ENCODE measurements at regions not wholly inside any gene's neighbourhood (a gene's known extent, or its start where the extent isn't known, plus 50 kb on each side); places are given as distances from the start of the nearest gene placed in this dataset.
"Not testable (repeated sequence)": the region's sequence is repeated elsewhere in the genome, so short reads cannot be mapped to it uniquely, and the experiment has no call there.

- Histone ChIP-seq H3K9me3 (ENCODE audit: control insufficient read depth in 2 of 3, insufficient read depth in 1 of 3, low read length in 3 of 3) (no peaks in the 10 kb centered on the region), H3K9ac (ENCODE audit: low read length in 3 of 3) (no peak overlapping the region), H3K27me3 (ENCODE audit: control insufficient read depth, insufficient read depth, low read length) (no peaks in the 10 kb centered on the region), H3K4me1 (ENCODE audit: control insufficient read depth in 2 of 3, insufficient read depth in 2 of 3, low read depth in 1 of 3, low read length in 3 of 3) (no peaks in the 10 kb centered on the region), H3K27ac (ENCODE audit: low read depth in 2 of 2, low read length in 2 of 2) (no peak overlapping the region), H3K36me3 (ENCODE audit: control insufficient read depth in 2 of 3, insufficient read depth in 3 of 3, low read length in 3 of 3) (no peaks in the 10 kb centered on the region), H3K4me3 (ENCODE audit: low read length in 3 of 3) (peak overlapping the region; percentile 22 to 53 (median 48))
- DNase-seq = peak in 3 of 5 donors; percentile 28 to 39 (median 36)
- intact Hi-C loops (cut with DNase I) = no loop called here
- no peak for TF ChIP-seq CTCF (IDR thresholded peaks at IDR 0.05; ENCODE audit: borderline replicate concordance, extremely low read depth, insufficient read depth)
- no peak for FAIRE-seq
These were observed 512.7 kb downstream of the SLCO4C1 start for GRCh38 chr5:101783241-101784013.

GRCh38 chr5:101782352-101783103 is 513.6 kb downstream of the SLCO4C1 start:
- DNase-seq (peak in 2 of 5 donors; percentile 1 to 4), FAIRE-seq (no peak)
- Histone ChIP-seq H3K4me1 (ENCODE audit: control insufficient read depth in 2 of 3, insufficient read depth in 2 of 3, low read depth in 1 of 3, low read length in 3 of 3) (no peaks in the 10 kb centered on the region), H3K27me3 (ENCODE audit: control insufficient read depth, insufficient read depth, low read length) (no peaks in the 10 kb centered on the region), H3K4me3 (ENCODE audit: low read length in 3 of 3) (no peak overlapping the region), H3K36me3 (ENCODE audit: control insufficient read depth in 2 of 3, insufficient read depth in 3 of 3, low read length in 3 of 3) (no peaks in the 10 kb centered on the region), H3K9ac (ENCODE audit: low read length in 3 of 3) (no peak overlapping the region), H3K27ac (ENCODE audit: low read depth in 2 of 2, low read length in 2 of 2) (no peak overlapping the region), H3K9me3 (ENCODE audit: control insufficient read depth in 2 of 3, insufficient read depth in 1 of 3, low read length in 3 of 3) (no peaks in the 10 kb centered on the region)
- intact Hi-C loops (cut with DNase I) = no loop called here
- TF ChIP-seq CTCF (IDR thresholded peaks at IDR 0.05; ENCODE audit: borderline replicate concordance, extremely low read depth, insufficient read depth) = no peak

GRCh38 chr5:101751105-101751504 is 545.0 kb downstream of the SLCO4C1 start:
- Histone ChIP-seq H3K27ac (ENCODE audit: low read depth in 2 of 2, low read length in 2 of 2) (no peak overlapping the region), H3K27me3 (ENCODE audit: control insufficient read depth, insufficient read depth, low read length) (no peaks in the 10 kb centered on the region), H3K4me3 (ENCODE audit: low read length in 3 of 3) (no peak overlapping the region), H3K9ac (ENCODE audit: low read length in 3 of 3) (no peak overlapping the region), H3K9me3 (ENCODE audit: control insufficient read depth in 2 of 3, insufficient read depth in 1 of 3, low read length in 3 of 3) (no peaks in the 10 kb centered on the region), H3K36me3 (ENCODE audit: control insufficient read depth in 2 of 3, insufficient read depth in 3 of 3, low read length in 3 of 3) (no peaks in the 10 kb centered on the region), H3K4me1 (ENCODE audit: control insufficient read depth in 2 of 3, insufficient read depth in 2 of 3, low read depth in 1 of 3, low read length in 3 of 3) (no peaks in the 10 kb centered on the region)
- FAIRE-seq (no peak), DNase-seq (no peak)
- no peak for TF ChIP-seq CTCF (IDR thresholded peaks at IDR 0.05; ENCODE audit: borderline replicate concordance, extremely low read depth, insufficient read depth)
- intact Hi-C loops (cut with DNase I) = no loop called here

- DNase-seq; H3K9me3 ChIP-seq (ENCODE audit: control insufficient read depth in 2 of 3, insufficient read depth in 1 of 3, low read length in 3 of 3); H3K36me3 ChIP-seq (ENCODE audit: control insufficient read depth in 2 of 3, insufficient read depth in 3 of 3, low read length in 3 of 3); intact Hi-C loops (cut with DNase I); FAIRE-seq; H3K9ac ChIP-seq (ENCODE audit: low read length in 3 of 3); H3K4me3 ChIP-seq (ENCODE audit: low read length in 3 of 3); H3K4me1 ChIP-seq (ENCODE audit: control insufficient read depth in 2 of 3, insufficient read depth in 2 of 3, low read depth in 1 of 3, low read length in 3 of 3); H3K27ac ChIP-seq (ENCODE audit: low read depth in 2 of 2, low read length in 2 of 2); H3K27me3 ChIP-seq (ENCODE audit: control insufficient read depth, insufficient read depth, low read length): not testable (repeated sequence)
These were observed 553.1 kb downstream of the SLCO4C1 start for GRCh38 chr5:101743000-101743399.
